C4-2B (cell line): ENCODE measurements at regions not wholly inside any gene's neighbourhood (a gene's known extent, or its start where the extent isn't known, plus 50 kb on each side); places are given as distances from the start of the nearest gene placed in this dataset.

ENCODE experiments used
- H3K27ac ChIP-seq: fragments of 450-650 bp; 2 replicates; pipeline ENCODE4 v1.5.1; 2017
- ZFX ChIP-seq: fragments of 450-650 bp; IDR thresholded peaks from 2 replicates; pipeline ENCODE4 v1.6.1; 2017
- TF ChIP-seq, protein P1 (sequence below): fragments of 450-650 bp; conservative IDR thresholded peaks from 2 replicates; pipeline ENCODE4 v1.5.1; 2017; ENCODE audit warnings: mild to moderate bottlenecking

DNA sequence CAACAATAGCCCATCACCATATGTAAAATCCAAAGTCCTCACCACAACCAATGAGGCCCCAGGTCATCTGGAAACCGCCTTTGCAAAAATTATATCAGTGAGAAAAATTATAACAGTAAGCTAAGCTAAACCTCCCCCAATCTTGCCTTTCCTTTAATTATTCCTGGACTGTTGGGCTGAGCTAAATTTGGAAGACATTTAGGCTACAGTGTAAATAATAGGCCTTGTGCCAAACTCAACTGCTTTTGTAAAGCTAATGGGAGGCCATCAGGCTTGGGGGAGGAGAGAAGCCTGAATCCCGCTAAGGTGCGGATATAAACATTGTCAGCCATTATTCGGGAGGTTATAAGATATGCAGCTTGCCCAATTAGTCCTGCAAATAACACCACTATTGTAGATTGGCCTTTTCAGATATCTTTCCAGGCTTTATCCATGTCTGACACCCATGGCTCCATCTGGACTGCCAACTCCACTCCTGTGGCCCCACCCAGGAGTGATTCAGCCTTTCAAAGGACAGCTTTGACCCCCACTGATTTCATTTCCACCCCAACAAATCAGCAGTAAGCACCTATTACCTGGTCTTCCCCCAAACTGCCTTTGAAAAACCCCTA lies 53.0 kb upstream of the CA12 start:
- TF ChIP-seq, protein P1, sequence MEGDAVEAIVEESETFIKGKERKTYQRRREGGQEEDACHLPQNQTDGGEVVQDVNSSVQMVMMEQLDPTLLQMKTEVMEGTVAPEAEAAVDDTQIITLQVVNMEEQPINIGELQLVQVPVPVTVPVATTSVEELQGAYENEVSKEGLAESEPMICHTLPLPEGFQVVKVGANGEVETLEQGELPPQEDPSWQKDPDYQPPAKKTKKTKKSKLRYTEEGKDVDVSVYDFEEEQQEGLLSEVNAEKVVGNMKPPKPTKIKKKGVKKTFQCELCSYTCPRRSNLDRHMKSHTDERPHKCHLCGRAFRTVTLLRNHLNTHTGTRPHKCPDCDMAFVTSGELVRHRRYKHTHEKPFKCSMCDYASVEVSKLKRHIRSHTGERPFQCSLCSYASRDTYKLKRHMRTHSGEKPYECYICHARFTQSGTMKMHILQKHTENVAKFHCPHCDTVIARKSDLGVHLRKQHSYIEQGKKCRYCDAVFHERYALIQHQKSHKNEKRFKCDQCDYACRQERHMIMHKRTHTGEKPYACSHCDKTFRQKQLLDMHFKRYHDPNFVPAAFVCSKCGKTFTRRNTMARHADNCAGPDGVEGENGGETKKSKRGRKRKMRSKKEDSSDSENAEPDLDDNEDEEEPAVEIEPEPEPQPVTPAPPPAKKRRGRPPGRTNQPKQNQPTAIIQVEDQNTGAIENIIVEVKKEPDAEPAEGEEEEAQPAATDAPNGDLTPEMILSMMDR = no peak
- TF ChIP-seq ZFX = no peak
- no peak overlapping the region for H3K27ac ChIP-seq

- no peak for TF ChIP-seq ZFX
- TF ChIP-seq, protein P1 = no peak
- no peak overlapping the region for H3K27ac ChIP-seq
Measured at GRCh38 chr15:63435204-63435820, 53.7 kb upstream of the CA12 start.

DNA sequence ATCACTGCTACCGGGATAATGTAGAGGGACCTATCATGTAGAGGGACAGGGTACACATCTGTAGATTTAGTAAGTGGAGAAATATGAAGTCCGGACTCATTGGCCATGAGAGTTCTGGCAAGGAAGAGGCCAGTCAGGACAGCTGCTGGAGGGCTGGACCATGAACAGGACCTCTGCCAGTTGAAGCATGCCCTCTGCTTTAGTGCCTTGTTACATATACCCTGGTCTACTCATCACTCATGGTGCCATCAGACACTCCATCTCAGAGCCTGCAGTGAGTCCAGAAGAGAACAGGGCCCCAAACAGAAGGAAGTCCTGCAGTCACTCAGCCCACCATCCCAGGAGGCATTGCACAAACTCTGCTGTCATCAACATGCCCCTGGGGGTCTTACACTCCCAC lies 54.7 kb upstream of the CA12 start:
- peak overlapping the region; percentile 19; the same call in 1 of the 2 replicates for H3K27ac ChIP-seq
- TF ChIP-seq, protein P1 = no peak
- TF ChIP-seq ZFX = no peak

DNA sequence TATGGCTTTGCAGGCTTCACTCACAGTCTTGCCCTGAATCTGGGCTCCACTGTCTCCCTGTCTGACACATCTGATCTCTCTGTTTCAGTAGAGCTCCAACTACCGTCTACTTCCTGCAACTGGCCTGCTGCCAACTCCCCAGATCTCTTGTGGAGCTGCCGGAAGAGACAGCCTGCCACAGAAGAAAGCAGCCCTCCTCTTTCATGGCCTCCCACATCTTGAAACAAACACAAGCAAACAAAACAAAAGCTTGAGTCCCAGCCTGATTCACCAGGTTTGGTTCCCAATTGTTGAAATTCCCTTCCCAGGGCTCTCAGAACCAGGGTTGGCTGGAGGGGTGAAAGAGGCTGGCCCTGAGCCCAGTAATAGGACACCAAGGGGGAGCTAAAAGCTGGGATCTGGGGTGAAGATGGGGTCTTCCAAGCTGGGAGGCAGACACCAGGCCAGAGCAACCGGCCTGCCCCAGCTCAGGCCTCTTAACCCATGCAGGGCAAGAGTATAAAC lies 55.3 kb upstream of the CA12 start:
- TF ChIP-seq ZFX = no peak
- TF ChIP-seq, protein P1 = no peak
- peak overlapping the region; percentile 19; the same call in 1 of the 2 replicates for H3K27ac ChIP-seq

DNA sequence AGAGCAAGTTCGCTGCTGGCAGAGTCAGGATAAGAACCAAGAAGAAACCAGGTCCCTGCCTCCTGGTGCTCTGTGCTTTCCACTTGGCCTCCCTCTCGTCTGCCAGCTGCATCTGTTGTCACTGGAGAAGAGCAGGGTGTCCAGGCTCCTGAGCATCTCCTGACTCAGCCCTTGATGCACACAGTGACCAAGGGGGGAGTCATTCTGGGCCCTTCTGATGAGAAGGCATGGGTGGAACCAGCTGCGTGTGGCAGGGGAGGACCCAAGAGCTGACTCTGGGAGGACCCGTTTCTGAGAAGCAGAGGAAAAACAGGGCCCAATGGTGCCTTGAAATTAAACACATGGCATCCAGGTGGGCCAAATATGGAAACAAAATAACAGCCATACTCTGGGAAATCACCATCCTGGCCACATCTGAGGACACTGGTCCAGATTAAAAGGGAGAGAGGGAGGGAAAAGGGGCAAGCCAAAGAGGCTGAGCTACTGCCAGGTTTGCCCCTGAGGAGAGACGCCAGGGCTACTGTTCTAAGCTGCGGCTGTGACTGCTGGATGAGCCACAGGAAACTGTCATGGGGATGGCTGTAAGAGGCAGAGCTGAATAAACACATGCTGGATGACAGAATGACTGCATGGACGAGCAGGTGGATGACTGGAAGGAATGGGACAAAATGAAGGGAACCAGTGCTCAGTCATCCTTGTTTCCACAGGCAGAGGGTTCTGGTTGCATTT lies 58.1 kb upstream of the CA12 start:
- no peak overlapping the region for H3K27ac ChIP-seq
- TF ChIP-seq, protein P1 = no peak
- TF ChIP-seq ZFX = no peak

DNA sequence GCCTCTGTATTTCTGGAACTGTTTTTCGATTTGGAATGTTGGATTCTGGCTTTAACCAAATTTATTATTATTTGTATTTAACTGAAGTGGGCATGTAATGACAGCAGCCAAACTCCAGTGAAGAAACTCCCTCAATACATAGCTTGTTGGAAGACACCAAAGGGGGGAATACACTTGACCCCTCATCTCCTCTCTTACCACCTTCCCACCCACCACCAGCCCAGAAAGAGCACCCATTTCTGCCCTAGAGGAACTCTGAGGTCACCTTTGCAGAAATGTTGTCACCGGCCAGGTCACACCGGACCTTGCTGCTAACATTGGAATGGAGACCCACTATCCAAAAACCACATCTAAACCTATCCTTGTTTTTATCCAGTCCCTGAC lies 58.6 kb upstream of the CA12 start:
- no peak overlapping the region for H3K27ac ChIP-seq
- TF ChIP-seq, protein P1 = no peak
- no peak for TF ChIP-seq ZFX

DNA sequence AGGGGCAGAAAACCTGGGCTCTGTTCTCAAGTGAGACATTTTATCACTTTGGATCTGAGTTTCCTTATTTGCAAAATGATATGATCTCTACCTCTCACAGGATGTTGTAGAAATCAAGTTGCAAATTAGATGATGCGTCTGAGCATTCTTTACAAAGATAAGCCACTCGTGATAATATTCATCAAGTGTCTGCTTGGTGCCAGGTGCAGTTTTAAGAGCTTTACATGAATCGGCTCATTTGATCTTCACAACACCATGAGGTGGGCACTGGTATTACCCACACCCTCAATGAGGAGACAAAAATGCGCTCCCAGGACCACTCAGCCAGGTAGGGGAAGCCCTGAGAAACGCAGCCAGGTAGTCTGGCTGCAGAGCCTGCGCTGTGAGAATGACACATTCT lies 59.1 kb upstream of the CA12 start:
- no peak overlapping the region for H3K27ac ChIP-seq
- TF ChIP-seq, protein P1 = no peak
- TF ChIP-seq ZFX = no peak
